ENCODE measurements at regions not wholly inside any gene's neighbourhood (a gene's known extent, or its start where the extent isn't known, plus 50 kb on each side); places are given as distances from the start of the nearest gene placed in this dataset.

DNA sequence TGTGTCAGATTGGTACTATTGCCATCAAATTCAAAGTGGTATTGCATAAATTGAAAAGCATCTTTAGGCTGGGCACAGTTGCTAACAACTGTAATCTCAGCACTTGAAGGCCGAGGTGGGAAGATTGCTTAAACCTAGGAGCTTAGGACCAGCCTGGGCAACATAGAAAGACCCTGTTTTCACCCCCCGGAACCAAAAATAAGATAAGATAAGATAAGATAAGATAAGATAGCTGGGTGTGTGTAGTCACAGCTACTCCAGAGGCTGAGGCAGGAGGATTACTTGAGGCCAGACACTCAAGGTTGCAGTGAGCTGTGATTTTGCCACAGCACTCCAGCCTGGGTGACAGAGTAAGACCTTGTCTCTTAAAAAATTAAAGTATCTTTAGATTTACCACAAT lies 297.9 kb upstream of the SEMA6A start:
- TF ChIP-seq EP300 (IDR thresholded peaks at IDR 0.05) (no peak), POLR2A (IDR thresholded peaks at IDR 0.05) (no peak)
- TF ChIP-seq, protein P1, sequence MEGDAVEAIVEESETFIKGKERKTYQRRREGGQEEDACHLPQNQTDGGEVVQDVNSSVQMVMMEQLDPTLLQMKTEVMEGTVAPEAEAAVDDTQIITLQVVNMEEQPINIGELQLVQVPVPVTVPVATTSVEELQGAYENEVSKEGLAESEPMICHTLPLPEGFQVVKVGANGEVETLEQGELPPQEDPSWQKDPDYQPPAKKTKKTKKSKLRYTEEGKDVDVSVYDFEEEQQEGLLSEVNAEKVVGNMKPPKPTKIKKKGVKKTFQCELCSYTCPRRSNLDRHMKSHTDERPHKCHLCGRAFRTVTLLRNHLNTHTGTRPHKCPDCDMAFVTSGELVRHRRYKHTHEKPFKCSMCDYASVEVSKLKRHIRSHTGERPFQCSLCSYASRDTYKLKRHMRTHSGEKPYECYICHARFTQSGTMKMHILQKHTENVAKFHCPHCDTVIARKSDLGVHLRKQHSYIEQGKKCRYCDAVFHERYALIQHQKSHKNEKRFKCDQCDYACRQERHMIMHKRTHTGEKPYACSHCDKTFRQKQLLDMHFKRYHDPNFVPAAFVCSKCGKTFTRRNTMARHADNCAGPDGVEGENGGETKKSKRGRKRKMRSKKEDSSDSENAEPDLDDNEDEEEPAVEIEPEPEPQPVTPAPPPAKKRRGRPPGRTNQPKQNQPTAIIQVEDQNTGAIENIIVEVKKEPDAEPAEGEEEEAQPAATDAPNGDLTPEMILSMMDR (IDR thresholded peaks at IDR 0.05), result no peak
